ENCODE measurements at regions not wholly inside any gene's neighbourhood (a gene's known extent, or its start where the extent isn't known, plus 50 kb on each side); places are given as distances from the start of the nearest gene placed in this dataset.
A peak's percentile ranks its signal among the peaks of the same experiment; 100 is the strongest.

GRCh38 chr12:118709946-118710345 is 271.4 kb upstream of the SRRM4 start:
- no peaks in the 10 kb centered on the region for H3K36me3 ChIP-seq
- no peaks in the 10 kb centered on the region for H3K4me1 ChIP-seq
- no peaks in the 10 kb centered on the region for H3K27me3 ChIP-seq
- no peak for DNase-seq
- 59% methylated on average over 2 of the region's 2 CpGs for WGBS, 2 donors (ENCODE audit: low coverage in 1 of 2)
- H3K27ac ChIP-seq, result no peak overlapping the region
- TF ChIP-seq EP300 (IDR thresholded peaks at IDR 0.05; ENCODE audit: low read depth), result no peak
- TF ChIP-seq CTCF (IDR thresholded peaks at IDR 0.05), result no peak
- no peak for TF ChIP-seq POLR2AphosphoS5 (IDR thresholded peaks at IDR 0.05)
- no peak for TF ChIP-seq POLR2A (IDR thresholded peaks at IDR 0.05)
- H3K9me3 ChIP-seq, result no peaks in the 10 kb centered on the region
- intact Hi-C loops (cut with DNase I; ENCODE audit: low total_unique reads) (no loop called here), in situ Hi-C loops (cut with MboI; ENCODE audit: low pct_ligation_motif_present in 1 of 4, low pct_unique_long_range_greater_than_20kb in 1 of 4, low sequenced_read_pairs in 3 of 4) (no loop called here)
- H3K4me3 ChIP-seq, result no peak overlapping the region

GRCh38 chr12:118711185-118711584 is 270.2 kb upstream of the SRRM4 start:
- H3K4me3 ChIP-seq, result no peak overlapping the region
- no peaks in the 10 kb centered on the region for H3K36me3 ChIP-seq
- TF ChIP-seq CTCF (IDR thresholded peaks at IDR 0.05) (no peak), POLR2A (IDR thresholded peaks at IDR 0.05) (no peak), EP300 (IDR thresholded peaks at IDR 0.05; ENCODE audit: low read depth) (no peak), POLR2AphosphoS5 (IDR thresholded peaks at IDR 0.05) (no peak)
- DNase-seq, result no peak
- H3K27ac ChIP-seq, result no peak overlapping the region
- no peaks in the 10 kb centered on the region for H3K9me3 ChIP-seq
- in situ Hi-C loops (cut with MboI; ENCODE audit: low pct_ligation_motif_present in 1 of 4, low pct_unique_long_range_greater_than_20kb in 1 of 4, low sequenced_read_pairs in 3 of 4) (no loop called here), intact Hi-C loops (cut with DNase I; ENCODE audit: low total_unique reads) (no loop called here)
- H3K27me3 ChIP-seq, result no peaks in the 10 kb centered on the region
- 69% methylated on average over 1 of the region's 1 CpG; no CpG with 5 or more reads in 1 of the 2 donors for WGBS, 2 donors (ENCODE audit: low coverage in 1 of 2)
- H3K4me1 ChIP-seq, result no peaks in the 10 kb centered on the region

GRCh38 chr12:118714051-118714460 is 267.3 kb upstream of the SRRM4 start:
- no peaks in the 10 kb centered on the region for H3K9me3 ChIP-seq
- no peaks in the 10 kb centered on the region for H3K27me3 ChIP-seq
- TF ChIP-seq POLR2A (IDR thresholded peaks at IDR 0.05) (no peak), CTCF (IDR thresholded peaks at IDR 0.05) (peak in 2 of 5 experiments; percentile 29 to 39)
- 16 to 18% methylated on average over 4 to 5 of the region's 5 CpGs for WGBS, 2 donors (ENCODE audit: low coverage in 1 of 2)
- intact Hi-C loops (cut with DNase I; ENCODE audit: low total_unique reads), result no loop called here
- no peak overlapping the region for H3K4me3 ChIP-seq
- in situ Hi-C loops (cut with MboI; ENCODE audit: low pct_ligation_motif_present in 1 of 4, low pct_unique_long_range_greater_than_20kb in 1 of 4, low sequenced_read_pairs in 3 of 4), result no loop called here
- no peaks in the 10 kb centered on the region for H3K36me3 ChIP-seq
- H3K4me1 ChIP-seq, result no peaks in the 10 kb centered on the region
- peak; percentile 27 for DNase-seq
- H3K27ac ChIP-seq, result no peak overlapping the region

- no peaks in the 10 kb centered on the region for H3K4me1 ChIP-seq
- in situ Hi-C loops (cut with MboI; ENCODE audit: low pct_ligation_motif_present in 1 of 4, low pct_unique_long_range_greater_than_20kb in 1 of 4, low sequenced_read_pairs in 3 of 4), result no loop called here
- WGBS, 2 donors (ENCODE audit: low coverage in 1 of 2), result 13 to 26% methylated on average over 4 of the region's 4 CpGs
- no peaks in the 10 kb centered on the region for H3K9me3 ChIP-seq
- no peak overlapping the region for H3K4me3 ChIP-seq
- DNase-seq, result no peak
- no peaks in the 10 kb centered on the region for H3K27me3 ChIP-seq
- intact Hi-C loops (cut with DNase I; ENCODE audit: low total_unique reads), result no loop called here
- H3K27ac ChIP-seq, result no peak overlapping the region
- no peaks in the 10 kb centered on the region for H3K36me3 ChIP-seq
- TF ChIP-seq POLR2AphosphoS5 (IDR thresholded peaks at IDR 0.05) (no peak), EP300 (IDR thresholded peaks at IDR 0.05; ENCODE audit: low read depth) (no peak), CTCF (IDR thresholded peaks at IDR 0.05) (no peak), POLR2A (IDR thresholded peaks at IDR 0.05) (no peak)
These were observed 266.8 kb upstream of the SRRM4 start for GRCh38 chr12:118714500-118714899.
